ENCODE measurements at regions not wholly inside any gene's neighbourhood (a gene's known extent, or its start where the extent isn't known, plus 50 kb on each side); places are given as distances from the start of the nearest gene placed in this dataset.

DNA sequence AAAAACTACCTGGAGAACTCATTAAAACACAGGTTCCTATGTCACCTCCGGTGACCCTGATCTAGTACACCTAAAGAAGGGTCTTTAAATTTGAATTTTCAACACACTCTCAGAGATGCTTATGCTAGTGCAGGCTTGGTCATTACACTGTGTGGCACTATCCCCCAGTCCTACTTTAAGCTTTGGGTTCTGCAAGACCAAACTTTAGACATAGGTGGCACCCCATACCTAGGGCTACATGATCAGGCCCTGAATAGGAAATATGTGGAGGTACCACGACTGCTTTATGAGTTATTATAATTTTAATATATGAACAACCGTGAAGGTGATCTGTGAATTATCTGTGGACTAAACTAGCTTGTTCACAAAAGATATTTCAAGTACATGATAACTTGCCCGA, 201.3 kb upstream of the OR13F1 start:
- TF ChIP-seq, protein P1, sequence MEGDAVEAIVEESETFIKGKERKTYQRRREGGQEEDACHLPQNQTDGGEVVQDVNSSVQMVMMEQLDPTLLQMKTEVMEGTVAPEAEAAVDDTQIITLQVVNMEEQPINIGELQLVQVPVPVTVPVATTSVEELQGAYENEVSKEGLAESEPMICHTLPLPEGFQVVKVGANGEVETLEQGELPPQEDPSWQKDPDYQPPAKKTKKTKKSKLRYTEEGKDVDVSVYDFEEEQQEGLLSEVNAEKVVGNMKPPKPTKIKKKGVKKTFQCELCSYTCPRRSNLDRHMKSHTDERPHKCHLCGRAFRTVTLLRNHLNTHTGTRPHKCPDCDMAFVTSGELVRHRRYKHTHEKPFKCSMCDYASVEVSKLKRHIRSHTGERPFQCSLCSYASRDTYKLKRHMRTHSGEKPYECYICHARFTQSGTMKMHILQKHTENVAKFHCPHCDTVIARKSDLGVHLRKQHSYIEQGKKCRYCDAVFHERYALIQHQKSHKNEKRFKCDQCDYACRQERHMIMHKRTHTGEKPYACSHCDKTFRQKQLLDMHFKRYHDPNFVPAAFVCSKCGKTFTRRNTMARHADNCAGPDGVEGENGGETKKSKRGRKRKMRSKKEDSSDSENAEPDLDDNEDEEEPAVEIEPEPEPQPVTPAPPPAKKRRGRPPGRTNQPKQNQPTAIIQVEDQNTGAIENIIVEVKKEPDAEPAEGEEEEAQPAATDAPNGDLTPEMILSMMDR (conservative IDR thresholded peaks at IDR 0.05 in 1 of 2, IDR thresholded peaks at IDR 0.05 in 1 of 2; ENCODE audit: extremely low read depth in 1 of 2, insufficient read depth in 1 of 2, low read depth in 1 of 2, low read length in 2 of 2): no peak
- no peak for TF ChIP-seq EZH2 (IDR thresholded peaks at IDR 0.05; ENCODE audit: borderline replicate concordance, low read length)
